Spleen (tissue), 11 donors: ENCODE measurements at regions not wholly inside any gene's neighbourhood (a gene's known extent, or its start where the extent isn't known, plus 50 kb on each side); places are given as distances from the start of the nearest gene placed in this dataset.

Source experiments
- DNase-seq: peaks from one replicate; pipeline ENCODE4 v3.0.0-alpha.2; 2020
- H3K27ac ChIP-seq, 8 donors: fragments of 200-600 bp; sonication (generic) in 7 of 8; 1 replicate in 4 of 8; 2 replicates in 4 of 8; pipeline versions ENCODE4 v1.5.0 to v1.8.0; 2016 to 2021; ENCODE audit warnings: inconsistent platforms in 4 of 8, mild to moderate bottlenecking in 4 of 8, moderate library complexity in 1 of 8
- H3K27me3 ChIP-seq, 7 donors: fragments of 200-600 bp; sonication (generic) in 6 of 7; replicated peaks in 1 of 7; 1 replicate in 4 of 7; 2 replicates in 3 of 7; pipeline versions ENCODE4 v1.5.0 to v1.8.0; 2016 to 2021; ENCODE audit warnings: inconsistent platforms in 3 of 7, mild to moderate bottlenecking in 1 of 7
- H3K36me3 ChIP-seq, 6 donors: fragments of 200-600 bp; sonication (generic) in 5 of 6; 1 replicate in 4 of 6; 2 replicates in 2 of 6; pipeline versions ENCODE4 v1.5.0 to v1.8.0; 2016 to 2021; ENCODE audit warnings: inconsistent platforms in 2 of 6
- H3K4me1 ChIP-seq, 6 donors: fragments of 200-600 bp; sonication (generic) in 5 of 6; 1 replicate in 3 of 6; 2 replicates in 3 of 6; pipeline versions ENCODE4 v1.5.0 to v1.8.0; 2016 to 2021; ENCODE audit warnings: inconsistent platforms in 3 of 6
- H3K4me3 ChIP-seq, 8 donors: fragments of 200-600 bp; sonication (generic) in 7 of 8; 1 replicate in 4 of 8; 2 replicates in 4 of 8; pipeline versions ENCODE4 v1.5.0 to v1.8.0; 2016 to 2021; ENCODE audit warnings: inconsistent platforms in 4 of 8, mild to moderate bottlenecking in 4 of 8, moderate library complexity in 2 of 8
- H3K9me3 ChIP-seq, 8 donors: fragments of 200-600 bp; sonication (generic) in 7 of 8; 1 replicate in 4 of 8; 2 replicates in 4 of 8; pipeline versions ENCODE4 v1.5.0 to v1.8.0; 2016 to 2021; ENCODE audit warnings: inconsistent platforms in 4 of 8
- POLR2A ChIP-seq, 3 donors: fragments of 450-650 bp; IDR thresholded peaks; one replicate each; pipeline ENCODE4 v1.5.1; 2017; ENCODE audit warnings: antibody characterized with exemption in 3 of 3, mild to moderate bottlenecking in 1 of 3
- POLR2AphosphoS5 ChIP-seq, 3 donors: sonication (generic); formaldehyde crosslinking; IDR thresholded peaks; one replicate each; pipeline ENCODE4 v1.5.1; 2017; ENCODE audit warnings: antibody characterized with exemption in 3 of 3
- WGBS, 5 donors: extraction: QIAGEN DNeasy Blood & Tissue Kit in 3 of 5; methylation state at CpG; one replicate each; pipeline versions ENCODE4 v1.1.5 to v1.1.7; 2013 to 2018; 5-methylcytosine and 5-hydroxymethylcytosine counted together
- intact Hi-C: fragments of 100-400 bp; cut with DNase I; formaldehyde crosslinking; loops from one replicate; pipeline ENCODE4 v1.15.0; 2023; ENCODE audit warnings: low total_unique reads
- TF ChIP-seq, protein P1 (sequence below), 11 experiments: fragments of 200-600 bp in 7 of 11; fragments of 450-650 bp in 4 of 11; sonication (generic) in 4 of 11; IDR thresholded peaks in 8 of 11; conservative IDR thresholded peaks in 3 of 11; 1 replicate in 7 of 11; 2 replicates in 4 of 11; pipeline versions ENCODE4 v1.4.0 to v1.8.0; 2016 to 2021; ENCODE audit warnings: antibody characterized with exemption in 11 of 11, inconsistent platforms in 4 of 11, mild to moderate bottlenecking in 1 of 11
- donor health status: healthy with polysubstance abuse.
- donor health status: DM: no; HTN: no; CAD: no; lungs with moderate emphysema.
- donor health status: DM: no; HTN: no; CAD: no.
- donor health status: Bipolar disorder and iron deficiency.
- donor health status: healthy.
- donor health status: DM: no; HTN: no; CAD: no.
- donor health status: DM: yes; HTN: yes; CAD: no.

DNA sequence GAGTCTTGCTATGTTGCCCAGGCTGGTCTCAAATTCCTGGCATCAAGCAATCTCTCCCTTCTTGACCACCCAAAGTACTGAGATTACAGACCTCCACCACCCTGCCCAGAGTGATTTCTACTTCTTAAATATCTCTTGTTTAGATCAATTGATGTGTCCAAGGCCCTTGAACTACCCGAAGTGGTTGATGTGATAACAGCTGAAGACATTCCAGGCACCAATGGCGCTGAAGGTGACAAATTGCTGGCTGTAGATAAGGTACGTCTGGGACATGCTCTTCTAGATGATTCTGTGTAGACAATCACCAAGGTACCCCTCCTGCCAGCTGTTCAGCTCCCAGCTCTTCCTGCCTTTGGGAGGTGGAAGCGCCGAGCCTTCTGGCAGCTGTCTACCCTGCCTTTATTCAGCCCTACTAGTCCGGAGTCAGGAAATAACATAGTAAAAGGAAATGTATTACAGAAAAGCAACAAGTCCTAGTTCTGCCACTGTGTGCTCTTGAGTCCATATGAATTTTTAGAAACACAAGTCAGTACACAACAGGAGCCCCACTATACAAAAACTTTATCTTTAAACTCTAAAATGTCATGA lies 61.3 kb upstream of the BZW1 start:
- Histone ChIP-seq H3K36me3 (no peaks in the 10 kb centered on the region), H3K27me3 (peaks cover 0 to 4% (median 0%) of the 10 kb centered on the region in 7 donors), H3K4me3 (no peak overlapping the region), H3K4me1 (no peaks in the 10 kb centered on the region), H3K27ac (no peak overlapping the region), H3K9me3 (no peaks in the 10 kb centered on the region)
- 69 to 84% (median 78%) methylated on average over 6 of the region's 6 CpGs for WGBS, 5 donors
- DNase-seq, result no peak
- intact Hi-C loops, result no loop called here
- TF ChIP-seq, protein P1, sequence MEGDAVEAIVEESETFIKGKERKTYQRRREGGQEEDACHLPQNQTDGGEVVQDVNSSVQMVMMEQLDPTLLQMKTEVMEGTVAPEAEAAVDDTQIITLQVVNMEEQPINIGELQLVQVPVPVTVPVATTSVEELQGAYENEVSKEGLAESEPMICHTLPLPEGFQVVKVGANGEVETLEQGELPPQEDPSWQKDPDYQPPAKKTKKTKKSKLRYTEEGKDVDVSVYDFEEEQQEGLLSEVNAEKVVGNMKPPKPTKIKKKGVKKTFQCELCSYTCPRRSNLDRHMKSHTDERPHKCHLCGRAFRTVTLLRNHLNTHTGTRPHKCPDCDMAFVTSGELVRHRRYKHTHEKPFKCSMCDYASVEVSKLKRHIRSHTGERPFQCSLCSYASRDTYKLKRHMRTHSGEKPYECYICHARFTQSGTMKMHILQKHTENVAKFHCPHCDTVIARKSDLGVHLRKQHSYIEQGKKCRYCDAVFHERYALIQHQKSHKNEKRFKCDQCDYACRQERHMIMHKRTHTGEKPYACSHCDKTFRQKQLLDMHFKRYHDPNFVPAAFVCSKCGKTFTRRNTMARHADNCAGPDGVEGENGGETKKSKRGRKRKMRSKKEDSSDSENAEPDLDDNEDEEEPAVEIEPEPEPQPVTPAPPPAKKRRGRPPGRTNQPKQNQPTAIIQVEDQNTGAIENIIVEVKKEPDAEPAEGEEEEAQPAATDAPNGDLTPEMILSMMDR (IDR thresholded peaks at IDR 0.05 in 8 of 11, conservative IDR thresholded peaks at IDR 0.05 in 3 of 11), result no peak
- TF ChIP-seq POLR2AphosphoS5 (IDR thresholded peaks at IDR 0.05), result no peak
- TF ChIP-seq POLR2A (IDR thresholded peaks at IDR 0.05), result no peak

DNA sequence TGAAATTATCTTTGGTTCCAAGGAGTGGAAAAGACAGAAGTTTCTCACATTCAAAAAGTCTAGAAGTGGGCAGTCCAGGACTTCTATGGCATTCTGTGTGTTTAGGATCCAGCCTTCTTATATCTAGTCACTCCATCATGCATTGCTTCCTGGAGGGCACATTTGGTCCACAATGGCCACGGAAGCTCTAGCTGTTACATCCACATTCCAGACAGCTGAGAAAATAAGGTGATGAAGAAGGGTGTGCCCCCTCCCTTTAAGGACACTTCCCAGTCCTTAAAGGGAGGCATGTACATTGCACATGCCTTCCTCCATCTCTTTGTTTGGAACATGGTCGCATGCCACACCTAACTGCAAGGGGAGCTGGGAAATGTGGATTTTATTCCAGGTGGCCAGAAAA lies 59.9 kb upstream of the BZW1 start:
- Histone ChIP-seq H3K36me3 (no peaks in the 10 kb centered on the region), H3K27ac (no peak overlapping the region), H3K9me3 (no peaks in the 10 kb centered on the region), H3K27me3 (peaks cover 0 to 4% (median 0%) of the 10 kb centered on the region in 7 donors), H3K4me1 (no peaks in the 10 kb centered on the region), H3K4me3 (no peak overlapping the region)
- DNase-seq, result no peak
- intact Hi-C loops, result no loop called here
- TF ChIP-seq POLR2A (IDR thresholded peaks at IDR 0.05), result no peak
- TF ChIP-seq POLR2AphosphoS5 (IDR thresholded peaks at IDR 0.05), result no peak
- TF ChIP-seq, protein P1 (IDR thresholded peaks at IDR 0.05 in 8 of 11, conservative IDR thresholded peaks at IDR 0.05 in 3 of 11), result no peak
- 83 to 92% (median 88%) methylated on average over 2 of the region's 2 CpGs for WGBS, 5 donors

DNA sequence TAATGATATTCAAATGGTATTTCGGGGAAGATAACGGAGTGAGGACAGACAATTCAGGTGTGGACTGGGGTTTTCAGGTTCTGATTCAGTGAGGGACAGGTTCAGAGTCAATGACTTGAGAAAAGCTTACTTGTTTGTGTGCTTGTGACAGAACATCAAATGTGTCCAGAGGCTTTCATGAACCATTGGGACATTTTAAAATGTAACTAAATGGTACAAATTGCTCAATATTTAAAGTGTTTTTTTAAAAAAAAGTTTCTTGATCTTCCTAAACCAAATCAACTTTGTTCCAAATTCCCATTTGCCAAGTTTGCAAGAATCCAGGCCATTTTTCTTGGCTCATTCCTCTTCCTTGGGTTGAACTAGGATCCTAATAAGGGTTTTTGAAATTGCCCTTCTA lies 59.4 kb upstream of the BZW1 start:
- Histone ChIP-seq H3K9me3 (no peaks in the 10 kb centered on the region), H3K4me3 (no peak overlapping the region), H3K4me1 (no peaks in the 10 kb centered on the region), H3K27ac (no peak overlapping the region), H3K27me3 (peaks cover 0 to 4% (median 0%) of the 10 kb centered on the region in 7 donors), H3K36me3 (no peaks in the 10 kb centered on the region)
- DNase-seq, result no peak
- TF ChIP-seq POLR2AphosphoS5 (IDR thresholded peaks at IDR 0.05), result no peak
- no peak for TF ChIP-seq POLR2A (IDR thresholded peaks at IDR 0.05)
- TF ChIP-seq, protein P1 (IDR thresholded peaks at IDR 0.05 in 8 of 11, conservative IDR thresholded peaks at IDR 0.05 in 3 of 11), result no peak
- 90 to 99% (median 92%) methylated on average over 2 of the region's 2 CpGs for WGBS, 5 donors
- intact Hi-C loops, result no loop called here

DNA sequence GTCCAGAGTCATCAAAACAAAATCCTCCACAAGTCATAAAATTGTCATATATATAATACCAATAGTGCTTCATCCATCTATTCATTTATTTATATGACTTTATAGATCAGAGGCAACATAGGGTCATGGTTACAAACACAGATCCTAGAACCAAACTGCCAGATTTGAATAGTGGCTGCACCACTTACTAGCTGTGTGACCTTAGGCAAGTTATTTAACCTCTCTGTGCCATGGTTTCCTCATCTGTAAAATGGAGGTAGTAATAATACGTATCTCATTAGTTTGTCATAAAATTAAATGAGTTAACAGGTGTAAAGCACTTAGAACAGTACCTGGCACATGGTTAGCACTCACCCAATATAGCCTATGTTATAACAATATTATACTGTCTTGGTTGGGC lies 58.9 kb upstream of the BZW1 start:
- Histone ChIP-seq H3K36me3 (no peaks in the 10 kb centered on the region), H3K27ac (no peak overlapping the region), H3K4me3 (no peak overlapping the region), H3K4me1 (no peaks in the 10 kb centered on the region), H3K27me3 (peaks cover 0 to 7% (median 0%) of the 10 kb centered on the region in 7 donors), H3K9me3 (no peaks in the 10 kb centered on the region)
- WGBS, 5 donors, result 78 to 90% (median 90%) methylated on average over 1 of the region's 1 CpG
- TF ChIP-seq POLR2AphosphoS5 (IDR thresholded peaks at IDR 0.05) (no peak), POLR2A (IDR thresholded peaks at IDR 0.05) (no peak)
- TF ChIP-seq, protein P1 (IDR thresholded peaks at IDR 0.05 in 8 of 11, conservative IDR thresholded peaks at IDR 0.05 in 3 of 11), result no peak
- DNase-seq, result no peak
- intact Hi-C loops, result no loop called here
